ENCODE measurements at regions not wholly inside any gene's neighbourhood (a gene's known extent, or its start where the extent isn't known, plus 50 kb on each side); places are given as distances from the start of the nearest gene placed in this dataset.

DNA sequence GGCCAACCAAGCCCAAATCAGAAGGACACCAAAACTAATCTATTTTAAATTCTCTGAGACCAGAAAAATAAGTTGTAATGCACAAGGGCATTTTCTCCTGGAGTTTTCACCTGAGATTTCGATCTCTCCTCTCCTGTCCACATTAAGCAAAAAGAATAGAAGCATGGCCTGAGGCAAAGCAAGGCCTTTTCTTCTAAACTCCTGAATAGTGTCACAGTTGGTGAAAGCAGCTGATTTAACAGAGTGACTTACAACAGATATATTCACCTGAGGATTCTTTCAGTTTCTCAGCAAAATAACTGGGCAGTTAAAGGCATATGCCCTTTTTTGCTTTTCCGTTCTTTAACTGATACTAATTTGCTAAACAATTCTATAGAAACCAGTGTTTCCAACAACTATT is 547.7 kb downstream of the EFNA5 start:
- H3K4me3 ChIP-seq (replicated peaks in 1 of 3; ENCODE audit: insufficient read depth in 1 of 3, low read depth in 1 of 3, low read length in 3 of 3), result no peak overlapping the region
- CTCF ChIA-PET, result interaction anchor here (2.1 kb wide), 1 partner anchor 11 kb away, joined by 9 read pairs; no protein-coding TSS in a partner anchor
- H4K20me1 ChIP-seq (replicated peaks; ENCODE audit: control insufficient read depth, extremely low read depth, insufficient read depth, low read length), result no peaks in the 10 kb centered on the region
- dilution Hi-C loops (cut with MboI; ENCODE audit: extremely low pct_ligation_motif_present, low sequenced_read_pairs) (no loop called here), intact Hi-C loops (cut with micrococcal nuclease) (no loop called here)
- no peaks in the 10 kb centered on the region for H3K9me3 ChIP-seq (replicated peaks; ENCODE audit: control insufficient read depth, insufficient read depth, low read length)
- no peaks in the 10 kb centered on the region for H3K36me3 ChIP-seq (ENCODE audit: control insufficient read depth in 2 of 2, extremely low read depth in 1 of 2, insufficient read depth in 2 of 2, low read length in 2 of 2)
- no peaks in the 10 kb centered on the region for H3K79me2 ChIP-seq (ENCODE audit: control insufficient read depth, insufficient read depth, low read length)
- TF ChIP-seq EZH2 (IDR thresholded peaks at IDR 0.05; ENCODE audit: borderline replicate concordance, low read depth, low read length, severe bottlenecking) (no peak), JUN (IDR thresholded peaks at IDR 0.05; ENCODE audit: borderline replicate concordance, insufficient read depth, insufficient read length, low read depth) (no peak), MYC (IDR thresholded peaks at IDR 0.05; ENCODE audit: low read depth, low read length) (no peak), POLR2A (IDR thresholded peaks at IDR 0.05; ENCODE audit: low read depth, low read length) (no peak), GATA2 (IDR thresholded peaks at IDR 0.05; ENCODE audit: insufficient read depth, insufficient read length, low read depth, low read length) (no peak), FOS (IDR thresholded peaks at IDR 0.05; ENCODE audit: borderline replicate concordance, insufficient read depth, low read length) (no peak), POLR2AphosphoS5 (IDR thresholded peaks at IDR 0.05; ENCODE audit: insufficient read depth, low read depth, low read length) (no peak), CTCF (IDR thresholded peaks at IDR 0.05; ENCODE audit: extremely low read depth in 1 of 2, insufficient read depth in 1 of 2, low read depth in 1 of 2, low read length in 2 of 2) (no peak)
- TF ChIP-seq, protein P1, sequence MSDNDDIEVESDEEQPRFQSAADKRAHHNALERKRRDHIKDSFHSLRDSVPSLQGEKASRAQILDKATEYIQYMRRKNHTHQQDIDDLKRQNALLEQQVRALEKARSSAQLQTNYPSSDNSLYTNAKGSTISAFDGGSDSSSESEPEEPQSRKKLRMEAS (IDR thresholded peaks at IDR 0.05; ENCODE audit: insufficient read depth, insufficient read length), result no peak
- BruUV-seq (replicated peaks), result no TSS peak
- H3K27me3 ChIP-seq (ENCODE audit: control insufficient read depth in 2 of 2, insufficient read depth in 2 of 2, low read length in 2 of 2), result no peaks in the 10 kb centered on the region
- no peak overlapping the region for H2AFZ ChIP-seq (ENCODE audit: low read depth, low read length)
- H3K4me2 ChIP-seq (ENCODE audit: insufficient read depth, low read length), result no peak overlapping the region
- POLR2A ChIA-PET, result no interaction called here
- FAIRE-seq (no peak), DNase-seq (ENCODE audit: low read depth, low spot score) (no peak)
- no peaks in the 10 kb centered on the region for H3K9me1 ChIP-seq (replicated peaks; ENCODE audit: control insufficient read depth, extremely low read depth, insufficient read depth, low read length)
- no peaks in the 10 kb centered on the region for H3K4me1 ChIP-seq (ENCODE audit: control insufficient read depth, extremely low read depth, insufficient read depth, low read length)
- H3K9ac ChIP-seq (replicated peaks; ENCODE audit: extremely low read depth, insufficient read depth, low read length), result no peak overlapping the region
- H3K27ac ChIP-seq (ENCODE audit: insufficient read depth, low read depth, low read length), result no peak overlapping the region

Measured in endothelial cell of umbilical vein (primary cell).